ENCODE measurements at regions not wholly inside any gene's neighbourhood (a gene's known extent, or its start where the extent isn't known, plus 50 kb on each side); places are given as distances from the start of the nearest gene placed in this dataset.
A peak's percentile ranks its signal among the peaks of the same experiment; 100 is the strongest.

DNA sequence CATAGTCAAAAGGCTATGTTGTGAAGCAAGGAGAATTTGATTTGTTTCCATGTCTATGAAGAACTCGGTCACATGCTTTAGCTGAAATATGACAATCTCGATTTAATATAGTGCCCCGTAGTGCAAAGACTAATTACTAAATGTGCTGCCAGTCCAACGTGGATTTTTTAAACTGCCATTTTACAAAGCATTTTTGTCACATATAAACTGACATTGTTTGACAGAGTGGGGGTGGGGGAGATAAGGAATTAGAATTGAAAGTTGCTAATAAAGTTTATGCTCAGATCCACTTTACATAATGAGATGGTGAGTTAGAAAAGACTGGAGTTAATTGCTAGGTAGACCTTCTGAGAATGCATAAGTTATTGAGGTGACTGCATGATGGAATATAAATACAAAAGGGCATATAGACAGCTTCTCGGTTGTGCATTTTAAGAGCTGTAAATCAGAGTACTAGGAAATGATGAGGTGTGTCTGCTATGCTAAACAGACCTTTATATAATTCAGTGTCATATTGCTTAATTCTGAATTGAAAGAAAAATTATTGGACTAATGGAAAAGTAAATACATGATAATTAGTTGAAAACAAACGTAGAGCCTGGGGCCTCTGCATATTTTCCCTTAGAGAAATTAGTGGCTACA, 158.9 kb upstream of the MTNR1B start (continued):
- TF ChIP-seq, protein P1, sequence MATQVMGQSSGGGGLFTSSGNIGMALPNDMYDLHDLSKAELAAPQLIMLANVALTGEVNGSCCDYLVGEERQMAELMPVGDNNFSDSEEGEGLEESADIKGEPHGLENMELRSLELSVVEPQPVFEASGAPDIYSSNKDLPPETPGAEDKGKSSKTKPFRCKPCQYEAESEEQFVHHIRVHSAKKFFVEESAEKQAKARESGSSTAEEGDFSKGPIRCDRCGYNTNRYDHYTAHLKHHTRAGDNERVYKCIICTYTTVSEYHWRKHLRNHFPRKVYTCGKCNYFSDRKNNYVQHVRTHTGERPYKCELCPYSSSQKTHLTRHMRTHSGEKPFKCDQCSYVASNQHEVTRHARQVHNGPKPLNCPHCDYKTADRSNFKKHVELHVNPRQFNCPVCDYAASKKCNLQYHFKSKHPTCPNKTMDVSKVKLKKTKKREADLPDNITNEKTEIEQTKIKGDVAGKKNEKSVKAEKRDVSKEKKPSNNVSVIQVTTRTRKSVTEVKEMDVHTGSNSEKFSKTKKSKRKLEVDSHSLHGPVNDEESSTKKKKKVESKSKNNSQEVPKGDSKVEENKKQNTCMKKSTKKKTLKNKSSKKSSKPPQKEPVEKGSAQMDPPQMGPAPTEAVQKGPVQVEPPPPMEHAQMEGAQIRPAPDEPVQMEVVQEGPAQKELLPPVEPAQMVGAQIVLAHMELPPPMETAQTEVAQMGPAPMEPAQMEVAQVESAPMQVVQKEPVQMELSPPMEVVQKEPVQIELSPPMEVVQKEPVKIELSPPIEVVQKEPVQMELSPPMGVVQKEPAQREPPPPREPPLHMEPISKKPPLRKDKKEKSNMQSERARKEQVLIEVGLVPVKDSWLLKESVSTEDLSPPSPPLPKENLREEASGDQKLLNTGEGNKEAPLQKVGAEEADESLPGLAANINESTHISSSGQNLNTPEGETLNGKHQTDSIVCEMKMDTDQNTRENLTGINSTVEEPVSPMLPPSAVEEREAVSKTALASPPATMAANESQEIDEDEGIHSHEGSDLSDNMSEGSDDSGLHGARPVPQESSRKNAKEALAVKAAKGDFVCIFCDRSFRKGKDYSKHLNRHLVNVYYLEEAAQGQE (IDR thresholded peaks at IDR 0.05; ENCODE audit: unreplicated experiment) = no peak
- TF ChIP-seq JUNB (IDR thresholded peaks at IDR 0.05; ENCODE audit: unreplicated experiment) = no peak
- TF ChIP-seq, protein P2, sequence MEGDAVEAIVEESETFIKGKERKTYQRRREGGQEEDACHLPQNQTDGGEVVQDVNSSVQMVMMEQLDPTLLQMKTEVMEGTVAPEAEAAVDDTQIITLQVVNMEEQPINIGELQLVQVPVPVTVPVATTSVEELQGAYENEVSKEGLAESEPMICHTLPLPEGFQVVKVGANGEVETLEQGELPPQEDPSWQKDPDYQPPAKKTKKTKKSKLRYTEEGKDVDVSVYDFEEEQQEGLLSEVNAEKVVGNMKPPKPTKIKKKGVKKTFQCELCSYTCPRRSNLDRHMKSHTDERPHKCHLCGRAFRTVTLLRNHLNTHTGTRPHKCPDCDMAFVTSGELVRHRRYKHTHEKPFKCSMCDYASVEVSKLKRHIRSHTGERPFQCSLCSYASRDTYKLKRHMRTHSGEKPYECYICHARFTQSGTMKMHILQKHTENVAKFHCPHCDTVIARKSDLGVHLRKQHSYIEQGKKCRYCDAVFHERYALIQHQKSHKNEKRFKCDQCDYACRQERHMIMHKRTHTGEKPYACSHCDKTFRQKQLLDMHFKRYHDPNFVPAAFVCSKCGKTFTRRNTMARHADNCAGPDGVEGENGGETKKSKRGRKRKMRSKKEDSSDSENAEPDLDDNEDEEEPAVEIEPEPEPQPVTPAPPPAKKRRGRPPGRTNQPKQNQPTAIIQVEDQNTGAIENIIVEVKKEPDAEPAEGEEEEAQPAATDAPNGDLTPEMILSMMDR (conservative IDR thresholded peaks at IDR 0.05; ENCODE audit: low read depth in 2 of 2) = no peak
- TF ChIP-seq STAT1 (IDR thresholded peaks at IDR 0.05; ENCODE audit: unreplicated experiment) = no peak
- TF ChIP-seq NANOG (IDR thresholded peaks at IDR 0.05; ENCODE audit: borderline replicate concordance) = no peak
- no peak for TF ChIP-seq POLR2AphosphoS5 (IDR thresholded peaks at IDR 0.05; ENCODE audit: low read depth)

DNA sequence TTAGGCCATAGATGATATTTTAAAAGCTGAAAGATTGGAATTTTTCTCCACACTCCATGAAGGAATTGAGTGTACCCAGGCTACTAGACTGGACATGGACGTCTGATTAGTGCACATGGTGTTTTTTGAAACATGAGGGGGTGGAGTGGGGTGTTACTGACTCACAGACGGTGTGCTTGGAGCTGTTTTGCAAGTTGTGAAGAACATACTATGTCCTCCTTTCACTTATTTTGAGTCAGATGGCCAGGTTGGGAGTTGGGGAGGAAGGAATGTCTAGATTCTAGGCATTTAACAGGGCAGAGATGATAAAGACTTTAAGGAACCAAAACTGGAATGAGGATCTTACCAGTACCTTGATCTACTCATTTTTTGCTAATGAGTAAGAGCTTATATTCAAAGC, 158.1 kb upstream of the MTNR1B start:
- no peak overlapping the region for H3K4me2 ChIP-seq
- H3F3A ChIP-seq (replicated peaks; ENCODE audit: low read depth) = no peaks in the 10 kb centered on the region
- H3K36me3 ChIP-seq (ENCODE audit: insufficient read depth) = peaks cover 2% of the 10 kb centered on the region; the same call in 1 of the 2 replicates
- no peak overlapping the region for H3K4me3 ChIP-seq
- Mint-ChIP-seq H3K36me3 (ENCODE audit: low read depth) (peaks cover 41% of the 10 kb centered on the region), H3K4me1 (peaks cover 28% of the 10 kb centered on the region), H3K9me3 (no peaks in the 10 kb centered on the region), H3K27me3 (ENCODE audit: insufficient read depth, low read depth, poor library complexity) (peaks cover 10% of the 10 kb centered on the region), H3K27ac (peak overlapping the region; percentile 63), H3K4me3 (no peak overlapping the region)
- DNase-seq (ENCODE audit: low spot score) (no peak), ATAC-seq (no peak)
- no peak overlapping the region for H3K27ac ChIP-seq (ENCODE audit: low read depth)
- TF ChIP-seq, protein P3, sequence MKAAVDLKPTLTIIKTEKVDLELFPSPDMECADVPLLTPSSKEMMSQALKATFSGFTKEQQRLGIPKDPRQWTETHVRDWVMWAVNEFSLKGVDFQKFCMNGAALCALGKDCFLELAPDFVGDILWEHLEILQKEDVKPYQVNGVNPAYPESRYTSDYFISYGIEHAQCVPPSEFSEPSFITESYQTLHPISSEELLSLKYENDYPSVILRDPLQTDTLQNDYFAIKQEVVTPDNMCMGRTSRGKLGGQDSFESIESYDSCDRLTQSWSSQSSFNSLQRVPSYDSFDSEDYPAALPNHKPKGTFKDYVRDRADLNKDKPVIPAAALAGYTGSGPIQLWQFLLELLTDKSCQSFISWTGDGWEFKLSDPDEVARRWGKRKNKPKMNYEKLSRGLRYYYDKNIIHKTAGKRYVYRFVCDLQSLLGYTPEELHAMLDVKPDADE (IDR thresholded peaks at IDR 0.05) = no peak
- no peak for TF ChIP-seq EZH2phosphoT487 (IDR thresholded peaks at IDR 0.05; ENCODE audit: unreplicated experiment)
- H3K79me2 ChIP-seq (replicated peaks; ENCODE audit: insufficient read depth) = no peaks in the 10 kb centered on the region
- no peak overlapping the region for H2AFZ ChIP-seq
- peaks cover 8% of the 10 kb centered on the region for H3K4me1 ChIP-seq (ENCODE audit: insufficient read depth)
- no peaks in the 10 kb centered on the region for H3K27me3 ChIP-seq (ENCODE audit: insufficient read depth)
- H4K20me1 ChIP-seq (replicated peaks; ENCODE audit: insufficient read depth) = no peaks in the 10 kb centered on the region; the same call in 1 of the 2 replicates
- peaks cover 3% of the 10 kb centered on the region; the same call in 1 of the 2 replicates for H3K9me2 ChIP-seq (ENCODE audit: insufficient read depth)

Data from GM23338 (cell line).